ENCODE measurements at regions not wholly inside any gene's neighbourhood (a gene's known extent, or its start where the extent isn't known, plus 50 kb on each side); places are given as distances from the start of the nearest gene placed in this dataset.

DNA sequence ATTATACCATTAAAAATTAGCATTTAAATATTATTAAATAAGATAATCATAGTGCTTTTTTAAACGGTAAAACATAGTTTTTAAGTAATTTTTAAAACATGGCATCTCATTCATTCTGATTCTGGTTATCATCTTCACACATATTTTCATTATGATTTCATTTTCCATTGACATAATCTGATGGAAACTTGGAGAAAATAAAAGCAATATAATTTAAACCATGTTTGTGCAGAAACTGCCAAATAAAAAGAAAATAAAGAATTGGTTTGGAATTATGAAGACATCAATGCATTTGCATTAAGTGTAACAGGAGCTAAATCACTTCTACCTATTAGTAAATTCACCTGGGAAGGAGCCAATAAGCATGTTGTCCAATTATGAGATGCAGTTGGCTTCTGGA, 490.1 kb upstream of the CD180 start:
- no peak for DNase-seq (ENCODE audit: low read depth)

DNA sequence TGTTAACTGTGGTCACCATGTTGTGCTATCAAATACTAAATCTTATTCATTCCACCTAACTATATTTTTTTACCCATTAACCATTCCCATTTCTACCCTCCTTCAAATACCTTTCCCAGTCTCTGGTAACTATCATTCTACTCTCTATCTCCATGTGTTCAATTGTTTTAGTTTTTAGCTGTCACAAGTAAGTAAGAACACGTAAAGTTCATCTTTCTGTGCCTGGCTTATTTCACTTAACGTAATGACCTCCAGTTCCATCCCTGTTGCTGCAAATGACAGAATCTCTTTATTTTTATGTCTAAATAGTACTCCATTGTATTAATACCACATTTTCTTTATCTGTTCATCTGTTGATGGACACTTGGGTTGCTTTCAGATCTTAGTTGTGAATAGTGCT, 485.1 kb upstream of the CD180 start:
- DNase-seq (ENCODE audit: low read depth) = no peak

DNA sequence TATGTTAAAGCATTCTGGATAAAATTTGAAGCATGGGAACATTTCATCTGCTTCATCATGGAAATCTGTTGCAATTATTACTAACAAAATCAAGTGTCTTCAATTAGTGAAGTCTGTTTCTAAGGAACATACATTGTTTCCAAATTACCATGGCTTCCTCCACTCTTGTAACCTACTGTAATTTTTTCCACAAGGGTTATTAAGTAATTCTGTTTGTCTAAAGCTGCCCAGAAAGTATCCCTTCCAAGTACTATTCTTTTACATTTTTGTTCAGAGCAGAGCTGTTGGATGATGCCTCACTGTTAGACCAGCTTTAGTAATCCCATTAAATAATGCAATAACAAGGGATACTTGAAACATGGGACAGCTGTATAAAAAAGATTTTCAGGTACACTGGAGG, 483.5 kb upstream of the CD180 start:
- no peak for DNase-seq (ENCODE audit: low read depth)

DNA sequence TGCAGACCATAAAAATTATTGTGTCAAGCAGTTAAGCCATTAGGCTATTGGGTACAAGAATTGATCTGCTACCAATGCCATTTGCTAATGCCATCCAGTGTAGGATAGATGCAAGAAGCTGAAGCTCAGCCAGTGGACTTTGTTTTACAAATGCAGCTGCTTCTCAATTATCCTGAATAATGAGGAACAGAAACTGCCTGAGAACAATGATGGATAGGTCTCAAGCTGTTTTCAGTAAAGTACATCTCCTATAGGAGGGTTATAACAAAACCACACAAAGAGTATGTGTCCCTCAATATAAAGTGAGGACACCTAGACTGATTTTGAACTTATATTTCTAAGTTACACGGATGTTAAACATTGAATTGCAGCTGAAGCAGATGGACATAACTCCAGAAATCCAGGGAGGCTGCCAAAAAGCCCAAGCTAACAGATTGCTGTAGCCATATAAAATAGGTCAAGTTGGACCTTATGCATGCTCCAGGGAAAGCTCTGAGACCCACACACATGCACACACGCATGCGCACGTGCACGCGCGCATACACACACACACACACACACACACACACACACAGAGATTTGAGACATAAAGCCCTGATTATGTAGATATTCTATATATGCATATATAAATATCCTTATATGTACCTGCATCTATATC, 482.7 kb upstream of the CD180 start:
- no peak for DNase-seq (ENCODE audit: low read depth)

DNA sequence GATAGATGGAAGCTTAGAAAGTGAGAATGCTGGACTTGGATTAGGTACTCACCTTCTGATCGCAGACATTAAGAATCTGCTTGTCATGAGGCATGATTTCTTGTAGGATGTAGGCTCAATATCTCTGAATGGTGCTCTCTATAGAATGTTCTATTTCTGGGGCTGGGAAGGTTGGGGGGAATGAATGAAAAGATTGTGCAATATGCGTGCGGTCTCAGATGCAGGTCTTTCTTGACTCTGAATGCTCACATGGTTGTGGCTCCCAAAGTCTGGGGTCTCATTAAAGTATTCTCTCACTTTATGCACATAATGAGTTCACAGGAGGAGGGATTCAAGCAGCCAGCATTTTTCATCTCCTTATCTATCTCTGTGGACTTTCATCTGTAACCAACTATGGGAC, 482.0 kb upstream of the CD180 start:
- no peak for DNase-seq (ENCODE audit: low read depth)

DNA sequence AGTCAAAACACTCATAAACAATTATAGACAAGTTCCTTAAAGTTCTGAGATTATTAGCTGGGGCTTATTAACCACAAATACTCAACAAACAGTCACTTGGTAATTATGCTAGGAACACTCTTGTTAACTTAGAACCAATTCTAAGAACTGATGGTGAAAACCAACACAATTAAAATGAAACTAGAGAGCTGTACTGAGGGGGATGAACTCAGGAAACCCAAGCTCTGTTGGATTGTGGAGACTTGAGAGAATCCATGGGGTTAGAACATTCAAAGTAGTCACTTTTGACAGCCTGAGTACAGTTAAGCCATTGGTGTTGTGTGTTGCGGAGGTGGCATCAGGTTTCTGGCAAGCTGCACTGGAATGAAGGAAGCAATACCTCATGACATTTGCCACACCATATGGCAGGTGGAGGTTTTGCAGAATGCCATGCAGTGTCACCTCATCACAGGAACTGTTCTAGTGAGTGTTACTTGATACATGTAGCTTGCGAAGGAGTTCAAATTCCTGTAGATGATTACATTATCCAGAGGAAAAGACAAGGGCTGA, 480.9 kb upstream of the CD180 start:
- no peak for DNase-seq (ENCODE audit: low read depth)

DNA sequence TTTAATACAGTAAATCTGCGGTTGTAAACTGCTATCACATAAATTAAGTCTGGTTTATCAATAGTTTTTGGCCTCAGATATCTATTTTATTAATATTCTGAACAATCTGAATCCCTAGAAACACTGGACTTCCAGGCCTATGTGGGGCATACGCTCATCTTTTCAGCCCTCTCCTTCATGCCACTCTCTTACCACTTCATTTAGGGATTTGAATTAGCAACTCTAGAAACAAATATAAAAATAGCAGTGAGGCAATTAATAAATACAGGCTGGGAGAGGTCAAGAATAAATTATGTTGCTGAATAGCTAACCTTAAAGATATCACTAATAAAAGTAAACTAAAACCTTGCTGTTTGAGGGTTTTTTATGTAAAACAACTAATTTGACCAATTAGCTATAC, 480.3 kb upstream of the CD180 start:
- no peak for DNase-seq (ENCODE audit: low read depth)

DNA sequence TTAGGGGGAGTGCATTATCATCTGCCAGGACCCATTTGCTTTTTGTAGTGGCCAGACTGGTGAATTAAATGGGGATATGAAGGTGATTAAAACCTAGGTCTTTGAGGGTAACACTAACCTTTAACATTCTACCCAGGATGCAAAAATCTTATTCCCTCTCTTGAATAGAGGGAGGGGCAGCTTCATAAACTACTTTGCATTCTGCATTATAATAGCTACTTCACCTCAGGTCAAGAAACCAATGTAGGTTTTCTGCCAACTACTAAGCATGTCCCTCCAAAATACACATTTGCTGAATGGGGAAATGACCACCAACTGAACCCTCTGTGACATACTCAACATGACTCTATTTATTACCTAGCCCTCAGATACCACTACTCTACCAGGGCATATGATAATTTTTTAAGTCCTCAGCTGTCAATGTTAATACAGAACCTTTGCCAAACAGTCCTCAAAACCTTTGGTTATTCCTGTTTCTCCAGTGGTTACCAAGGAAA, 477.6 kb upstream of the CD180 start:
- no peak for DNase-seq (ENCODE audit: low read depth)

DNA sequence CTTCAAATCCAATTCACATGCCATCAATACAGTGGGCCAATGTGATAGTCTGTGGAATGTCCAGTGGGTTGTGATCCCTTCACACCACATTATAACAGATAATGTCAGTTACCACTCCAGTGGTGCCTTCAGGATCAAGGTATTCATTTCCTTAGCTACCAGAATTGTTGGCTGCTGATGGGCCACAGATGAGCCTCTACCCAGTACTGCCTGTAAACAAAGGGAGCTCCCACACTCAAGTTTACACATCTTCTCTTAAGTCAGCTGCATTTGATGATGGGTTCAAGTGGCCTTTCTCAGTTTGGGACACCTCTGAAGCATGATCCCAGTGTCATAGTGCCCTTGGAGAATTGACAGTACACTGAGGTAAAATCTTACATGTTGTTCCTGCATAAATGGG, 477.0 kb upstream of the CD180 start:
- no peak for DNase-seq (ENCODE audit: low read depth)

DNA sequence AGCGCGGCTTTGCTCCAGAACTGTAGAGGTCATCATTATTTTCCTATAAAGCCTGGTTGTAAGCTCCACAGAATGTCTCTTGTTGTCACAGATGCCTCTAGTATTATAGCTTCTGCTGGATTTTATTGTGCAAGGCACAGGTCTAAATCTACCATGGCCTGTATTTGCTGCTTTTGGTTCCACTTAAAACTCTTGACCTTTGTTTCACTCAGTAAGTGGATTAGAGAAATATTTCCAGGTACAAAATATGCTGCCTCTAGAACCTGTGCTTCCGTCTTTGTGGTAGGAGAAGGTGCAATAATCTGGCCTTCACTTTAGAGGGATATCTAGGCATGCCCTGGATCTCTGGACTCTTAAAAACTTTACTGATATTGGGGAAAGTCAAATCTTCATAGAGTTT, 476.6 kb upstream of the CD180 start:
- no peak for DNase-seq (ENCODE audit: low read depth)

DNA sequence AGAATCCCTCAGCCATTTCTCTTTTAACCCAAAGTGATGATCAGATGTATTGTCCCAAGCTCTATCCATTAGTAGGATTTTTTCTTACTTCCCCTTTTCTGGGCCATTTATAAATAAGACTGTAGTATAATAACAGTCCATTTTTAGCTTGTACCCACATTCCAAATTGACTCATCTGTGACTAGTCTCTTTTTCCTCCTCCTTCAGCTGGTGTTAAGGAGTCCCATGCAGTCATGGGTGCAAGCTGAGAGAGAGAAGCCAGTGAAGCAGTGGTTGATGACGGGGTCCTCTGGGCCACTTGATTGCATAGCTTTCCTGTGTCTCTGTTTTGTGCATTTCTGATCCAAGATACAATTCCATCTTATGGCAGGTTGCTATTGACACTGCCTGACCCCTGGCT, 476.0 kb upstream of the CD180 start:
- no peak for DNase-seq (ENCODE audit: low read depth)

DNA sequence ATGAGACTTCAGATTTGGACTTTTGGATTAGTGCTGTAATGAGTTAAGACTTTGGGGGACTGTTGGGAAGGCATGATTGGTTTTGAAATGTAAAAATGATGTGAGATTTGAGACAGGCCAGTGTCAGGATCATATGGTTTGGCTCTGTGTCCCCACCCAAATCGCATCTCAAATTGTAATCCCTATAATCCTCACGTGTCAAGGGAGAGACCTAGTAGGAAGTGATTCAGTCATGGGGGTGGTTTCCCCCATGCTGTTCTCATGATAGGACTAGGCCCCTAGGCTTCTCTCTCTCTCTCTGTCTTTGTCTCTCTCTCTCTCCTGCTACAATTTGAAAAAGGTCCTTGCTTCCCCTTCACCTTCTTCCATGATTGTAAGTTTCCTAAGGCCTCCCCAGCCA, 473.3 kb upstream of the CD180 start:
- no peak for DNase-seq (ENCODE audit: low read depth)

DNA sequence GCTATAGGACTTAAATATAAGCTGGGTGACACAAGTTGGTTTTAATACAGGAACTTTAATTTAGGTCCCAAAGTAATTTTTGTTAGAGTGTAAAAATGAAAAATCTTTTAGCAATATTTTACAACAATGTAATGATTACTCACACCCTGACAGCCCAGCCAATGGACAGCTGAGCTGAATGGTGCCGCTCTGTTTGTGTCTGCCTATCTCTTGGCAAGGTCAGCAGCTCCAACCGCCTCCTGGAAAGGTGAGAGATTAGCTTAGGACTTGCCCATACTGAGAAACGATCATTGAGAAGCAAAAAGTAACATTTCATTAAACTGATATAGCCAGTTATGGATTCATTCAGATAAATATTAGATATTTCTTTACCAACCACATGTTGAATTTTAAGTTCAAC, 463.6 kb upstream of the CD180 start:
- DNase-seq (ENCODE audit: low read depth) = no peak

DNA sequence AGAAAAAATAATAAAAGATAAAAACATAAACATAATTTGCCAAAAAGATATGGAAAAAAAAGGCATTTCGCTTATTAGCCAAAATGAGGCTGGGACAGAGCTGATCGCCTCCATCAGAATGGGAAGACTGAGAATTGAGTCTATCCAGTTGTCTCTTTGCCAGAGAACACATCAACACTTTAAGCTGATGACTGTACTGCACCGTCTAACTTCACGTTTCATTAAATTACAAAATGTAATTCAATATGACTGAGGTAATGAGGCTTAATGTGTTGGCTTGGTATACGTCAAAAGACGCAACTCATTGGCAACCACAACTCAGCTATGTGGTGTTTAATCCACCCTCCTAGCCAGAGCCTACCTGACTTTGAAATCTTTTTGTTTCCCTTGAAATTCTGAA, 462.7 kb upstream of the CD180 start:
- no peak for DNase-seq (ENCODE audit: low read depth)

DNA sequence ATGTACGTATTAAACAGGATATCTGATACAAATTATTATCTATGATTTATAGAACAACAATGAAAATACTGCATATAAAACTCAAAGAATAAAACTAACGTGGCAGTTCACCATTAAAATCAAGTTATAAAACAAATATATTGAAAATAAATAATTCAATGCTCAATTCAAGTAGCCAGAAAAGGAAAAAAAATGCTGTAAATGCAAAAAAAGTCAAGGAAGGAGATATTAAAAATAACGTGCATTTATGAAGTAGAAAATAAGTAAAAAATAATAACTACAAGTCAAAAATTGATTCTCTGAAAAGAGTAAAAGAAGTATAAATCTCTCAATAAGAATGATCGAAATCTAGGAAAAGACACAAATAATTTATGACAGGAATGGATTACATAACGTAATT, 460.5 kb upstream of the CD180 start:
- no peak for DNase-seq (ENCODE audit: low read depth)

DNA sequence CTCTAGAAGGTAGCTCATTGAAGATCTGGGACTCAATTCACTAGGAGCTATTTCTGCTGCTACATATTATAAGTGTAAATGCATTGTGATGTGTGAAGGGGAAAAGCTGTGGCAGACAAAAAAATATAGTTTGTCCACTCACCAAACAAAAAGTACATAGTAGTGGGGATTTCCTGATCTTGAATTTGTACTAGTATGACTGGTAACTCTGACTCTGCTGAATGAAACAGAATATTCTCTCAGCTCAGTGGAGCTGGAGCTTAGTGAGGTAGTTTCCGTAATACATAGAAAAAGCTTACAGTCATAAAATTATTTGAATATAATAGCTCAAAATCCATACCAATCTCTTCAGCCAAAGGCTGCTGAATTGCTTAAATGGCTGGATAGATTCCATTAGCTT, 455.6 kb upstream of the CD180 start:
- DNase-seq (ENCODE audit: low read depth) = no peak

DNA sequence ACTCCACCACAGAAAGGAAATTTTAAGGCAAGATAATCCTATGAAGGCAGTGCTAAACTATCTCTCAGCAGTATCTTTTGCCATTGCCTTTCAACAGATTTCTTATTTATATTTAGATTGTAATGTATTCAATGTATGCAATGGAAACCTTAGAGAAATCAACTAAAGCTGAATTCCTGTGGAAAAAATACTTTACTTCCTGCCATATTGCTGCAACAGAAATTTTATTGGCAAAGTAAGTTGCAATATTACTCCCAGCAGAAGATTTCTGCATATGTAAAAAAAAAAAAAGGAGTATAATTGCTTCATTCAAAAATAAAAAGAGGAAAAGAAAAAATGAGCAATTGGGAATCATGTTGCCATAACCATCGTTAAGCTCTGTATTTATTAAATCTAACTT, 454.6 kb upstream of the CD180 start:
- no peak for DNase-seq (ENCODE audit: low read depth)

DNA sequence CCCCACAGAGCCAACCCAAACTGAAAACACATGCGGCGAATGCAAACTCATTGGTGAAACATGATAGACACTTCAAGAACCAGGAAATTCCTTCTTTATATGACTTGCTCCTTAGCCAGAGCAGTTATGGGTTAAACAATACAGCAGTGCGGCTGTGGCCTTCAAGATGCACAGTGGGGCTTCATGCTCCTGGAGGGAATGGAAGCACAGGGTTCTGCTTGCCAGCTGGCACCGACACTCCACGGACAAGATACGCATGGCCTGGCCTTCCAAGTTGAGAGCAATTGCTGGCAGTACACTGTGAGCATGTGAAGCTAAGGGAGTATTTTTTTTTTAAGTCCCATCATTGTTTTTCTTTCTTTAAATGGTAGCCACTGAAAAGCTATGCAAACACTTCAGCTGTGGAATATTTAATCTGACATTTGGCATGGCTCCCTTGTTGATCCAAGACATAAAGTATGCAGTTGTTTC, 451.6 kb upstream of the CD180 start:
- no peak for DNase-seq (ENCODE audit: low read depth)

DNA sequence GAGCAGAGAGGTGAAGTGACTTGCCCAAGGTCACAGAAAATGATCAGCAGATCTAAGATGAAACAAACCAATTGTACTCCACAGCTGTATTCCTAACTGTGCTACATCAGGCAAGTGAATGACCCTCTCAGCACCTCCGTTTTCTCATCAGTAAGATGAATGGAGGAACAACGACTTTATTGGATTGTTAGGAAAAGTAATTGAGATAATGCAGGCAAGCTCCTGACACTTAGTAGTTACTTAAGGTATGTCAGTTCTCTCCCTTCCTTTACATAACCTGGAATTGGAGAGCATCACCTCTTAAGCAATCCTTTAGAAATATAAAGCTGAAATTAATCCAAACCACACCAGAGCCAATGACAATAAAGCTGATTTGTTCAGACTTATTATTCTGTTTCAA, 451.2 kb upstream of the CD180 start:
- DNase-seq (ENCODE audit: low read depth) = no peak

DNA sequence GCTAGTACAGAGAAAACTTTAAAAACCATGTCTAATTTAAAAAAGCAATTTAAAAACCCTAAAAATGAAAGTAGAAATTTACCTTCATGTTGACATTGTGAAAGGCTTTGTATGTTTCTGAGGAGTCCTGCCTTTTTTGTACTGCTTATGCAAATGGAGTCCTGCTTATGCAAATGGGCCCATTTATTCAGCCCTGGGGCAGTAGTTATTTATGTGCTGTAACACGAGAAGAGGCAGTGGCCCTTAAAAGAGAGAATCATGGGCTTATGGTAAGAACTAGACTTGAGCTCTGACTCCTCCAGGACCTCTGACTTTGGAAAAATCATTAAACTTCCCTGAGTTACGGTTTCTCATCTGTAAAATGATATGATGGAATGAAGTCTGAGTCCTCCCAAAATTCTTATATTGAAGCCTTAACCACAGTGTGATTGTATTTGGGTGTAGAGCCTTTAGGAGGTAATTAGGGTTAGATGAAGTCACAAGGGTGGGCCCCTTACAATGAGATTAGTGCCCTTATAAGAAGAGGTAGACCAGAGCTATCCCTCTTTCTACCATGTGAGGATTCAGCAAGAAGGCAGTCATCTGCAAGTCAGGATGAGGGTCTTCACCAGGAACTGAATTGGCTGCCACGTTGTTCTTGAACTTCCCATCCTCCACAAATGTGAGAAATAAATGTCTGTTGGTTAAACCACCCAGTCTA, 447.8 kb upstream of the CD180 start:
- DNase-seq (ENCODE audit: low read depth) = no peak

DNA sequence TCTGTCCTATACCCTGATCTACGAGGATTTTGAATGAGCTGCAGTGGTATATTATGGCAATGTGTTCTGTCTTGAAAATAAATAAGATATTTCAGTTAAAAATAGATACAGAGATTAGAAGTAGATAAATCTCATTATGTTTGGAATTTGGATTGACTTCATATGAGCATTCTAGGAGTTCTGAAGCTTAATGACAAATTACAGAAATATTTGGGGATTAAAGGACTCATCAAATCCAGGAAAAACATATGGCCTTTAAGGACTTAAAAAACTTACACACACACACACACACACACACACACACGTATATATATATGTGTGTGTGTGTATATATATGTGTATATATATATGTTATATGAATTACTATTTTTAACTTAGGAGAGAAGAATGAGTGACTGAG, 446.9 kb upstream of the CD180 start:
- no peak for DNase-seq (ENCODE audit: low read depth)

DNA sequence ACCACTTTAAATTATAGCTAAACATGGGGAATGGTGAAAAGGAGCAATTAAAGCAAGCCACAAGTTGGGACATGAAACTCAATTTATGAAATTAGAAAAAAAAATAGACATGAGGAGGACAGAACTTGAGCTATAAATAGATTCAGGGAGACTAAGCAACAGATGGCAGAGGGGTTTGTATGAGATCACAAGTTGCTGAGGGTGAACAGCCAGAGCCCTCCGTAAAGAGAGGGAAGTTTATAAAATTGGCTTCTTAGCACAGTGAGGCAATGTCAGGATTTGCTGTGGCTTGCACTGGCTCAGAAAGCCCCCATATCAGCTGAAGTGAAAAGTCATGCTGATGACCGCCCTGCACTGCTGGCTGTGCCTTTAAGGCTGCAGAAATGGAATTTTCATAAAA, 443.4 kb upstream of the CD180 start:
- no peak for DNase-seq (ENCODE audit: low read depth)

DNA sequence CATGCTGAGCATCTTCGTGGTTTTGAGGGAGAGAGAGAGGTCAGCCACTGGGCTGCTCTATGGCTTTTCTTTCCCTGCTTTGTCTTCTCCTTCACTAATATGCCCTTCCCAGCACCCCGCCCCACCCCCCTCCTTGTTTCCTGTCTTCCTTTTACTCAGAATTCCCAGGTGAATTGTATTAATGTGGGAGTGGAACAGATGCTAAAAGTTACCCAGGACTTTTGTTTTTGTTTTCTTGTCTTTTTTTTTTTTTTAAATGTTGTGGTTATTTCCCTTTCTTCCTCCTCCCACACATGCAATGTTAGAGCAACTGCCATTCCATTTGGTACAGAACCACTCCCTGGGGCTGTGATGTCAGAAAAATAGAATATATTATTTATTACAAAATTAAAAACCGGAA, 442.7 kb upstream of the CD180 start:
- no peak for DNase-seq (ENCODE audit: low read depth)
